ENCODE measurements at regions not wholly inside any gene's neighbourhood (a gene's known extent, or its start where the extent isn't known, plus 50 kb on each side); places are given as distances from the start of the nearest gene placed in this dataset.

- no peak overlapping the region for H2BK120ac ChIP-seq (ENCODE audit: low read depth, low read length)
- H2BK5ac ChIP-seq (ENCODE audit: low read length) = no peak overlapping the region
- no peak overlapping the region for H4K8ac ChIP-seq (ENCODE audit: low read depth, low read length)
- no peaks in the 10 kb centered on the region for H3K36me3 ChIP-seq (ENCODE audit: control insufficient read depth, insufficient read depth, low read length)
- DNase-seq = no peak
- no peaks in the 10 kb centered on the region for H3K79me2 ChIP-seq (ENCODE audit: control insufficient read depth, insufficient read depth, low read length)
- no peak overlapping the region for H3K4me3 ChIP-seq (ENCODE audit: low read length)
- no peak overlapping the region for H3K9ac ChIP-seq (ENCODE audit: low read length)
- no peak overlapping the region for H4K5ac ChIP-seq (ENCODE audit: low read length)
- no peak overlapping the region for H3K4ac ChIP-seq (ENCODE audit: low read depth, low read length)
- no peak overlapping the region for H3K56ac ChIP-seq (ENCODE audit: low read length)
- H3K18ac ChIP-seq (ENCODE audit: low read length) = no peak overlapping the region
- no peak overlapping the region for H3K23ac ChIP-seq (ENCODE audit: low read length)
- H3K79me1 ChIP-seq (ENCODE audit: low read length) = no peaks in the 10 kb centered on the region
- no peak overlapping the region for H2BK15ac ChIP-seq (replicated peaks; ENCODE audit: low read depth)
- no CpG with 5 or more reads among the region's 3 CpGs for WGBS (ENCODE audit: extremely low coverage, insufficient coverage, low lambda C conversion rate)
- H3K27ac ChIP-seq (ENCODE audit: low read depth, low read length) = no peak overlapping the region
- H3K27me3 ChIP-seq (ENCODE audit: insufficient read depth, low read length, poor library complexity) = no peaks in the 10 kb centered on the region
- H3K4me1 ChIP-seq (ENCODE audit: control insufficient read depth, low read depth, low read length) = no peaks in the 10 kb centered on the region
- H2AK5ac ChIP-seq (ENCODE audit: low read length) = no peak overlapping the region
- no peak overlapping the region for H3K4me2 ChIP-seq (ENCODE audit: low read length)
These were observed 79.6 kb upstream of the GC start for GRCh38 chr4:71863457-71863856.

GRCh38 chr4:71864380-71864779 lies 80.5 kb upstream of the GC start:
- Histone ChIP-seq H3K4me1 (ENCODE audit: control insufficient read depth, low read depth, low read length) (no peaks in the 10 kb centered on the region), H3K56ac (ENCODE audit: low read length) (no peak overlapping the region), H3K79me1 (ENCODE audit: low read length) (no peaks in the 10 kb centered on the region), H2AK5ac (ENCODE audit: low read length) (no peak overlapping the region), H2BK120ac (ENCODE audit: low read depth, low read length) (no peak overlapping the region), H2BK5ac (ENCODE audit: low read length) (no peak overlapping the region), H3K79me2 (ENCODE audit: control insufficient read depth, insufficient read depth, low read length) (no peaks in the 10 kb centered on the region), H3K27ac (ENCODE audit: low read depth, low read length) (no peak overlapping the region), H3K4ac (ENCODE audit: low read depth, low read length) (no peak overlapping the region), H3K9ac (ENCODE audit: low read length) (no peak overlapping the region), H3K36me3 (ENCODE audit: control insufficient read depth, insufficient read depth, low read length) (no peaks in the 10 kb centered on the region), H3K27me3 (ENCODE audit: insufficient read depth, low read length, poor library complexity) (no peaks in the 10 kb centered on the region), H3K18ac (ENCODE audit: low read length) (no peak overlapping the region), H2BK15ac (replicated peaks; ENCODE audit: low read depth) (no peak overlapping the region), H3K4me3 (ENCODE audit: low read length) (no peak overlapping the region), H4K5ac (ENCODE audit: low read length) (no peak overlapping the region), H3K23ac (ENCODE audit: low read length) (no peak overlapping the region), H4K8ac (ENCODE audit: low read depth, low read length) (no peak overlapping the region), H3K4me2 (ENCODE audit: low read length) (no peak overlapping the region)
- WGBS (ENCODE audit: extremely low coverage, insufficient coverage, low lambda C conversion rate) = no CpG with 5 or more reads among the region's 2 CpGs
- no peak for DNase-seq

- H3K4me3 ChIP-seq (ENCODE audit: low read length) = no peak overlapping the region
- no peak overlapping the region for H2BK120ac ChIP-seq (ENCODE audit: low read depth, low read length)
- H3K9ac ChIP-seq (ENCODE audit: low read length) = no peak overlapping the region
- H3K36me3 ChIP-seq (ENCODE audit: control insufficient read depth, insufficient read depth, low read length) = no peaks in the 10 kb centered on the region
- no peaks in the 10 kb centered on the region for H3K27me3 ChIP-seq (ENCODE audit: insufficient read depth, low read length, poor library complexity)
- H3K4ac ChIP-seq (ENCODE audit: low read depth, low read length) = no peak overlapping the region
- H4K5ac ChIP-seq (ENCODE audit: low read length) = no peak overlapping the region
- H3K4me2 ChIP-seq (ENCODE audit: low read length) = no peak overlapping the region
- no peak overlapping the region for H3K18ac ChIP-seq (ENCODE audit: low read length)
- no peak overlapping the region for H4K8ac ChIP-seq (ENCODE audit: low read depth, low read length)
- H3K4me1 ChIP-seq (ENCODE audit: control insufficient read depth, low read depth, low read length) = no peaks in the 10 kb centered on the region
- DNase-seq = no peak
- no CpG with 5 or more reads among the region's 4 CpGs for WGBS (ENCODE audit: extremely low coverage, insufficient coverage, low lambda C conversion rate)
- no peak overlapping the region for H2BK5ac ChIP-seq (ENCODE audit: low read length)
- no peak overlapping the region for H2AK5ac ChIP-seq (ENCODE audit: low read length)
- no peaks in the 10 kb centered on the region for H3K79me1 ChIP-seq (ENCODE audit: low read length)
- no peaks in the 10 kb centered on the region for H3K79me2 ChIP-seq (ENCODE audit: control insufficient read depth, insufficient read depth, low read length)
- no peak overlapping the region for H3K56ac ChIP-seq (ENCODE audit: low read length)
- H3K23ac ChIP-seq (ENCODE audit: low read length) = no peak overlapping the region
- H3K27ac ChIP-seq (ENCODE audit: low read depth, low read length) = no peak overlapping the region
- no peak overlapping the region for H2BK15ac ChIP-seq (replicated peaks; ENCODE audit: low read depth)
These were observed 82.5 kb upstream of the GC start for GRCh38 chr4:71866212-71866885.

GRCh38 chr4:71867598-71867997 lies 83.7 kb upstream of the GC start:
- Histone ChIP-seq H3K79me1 (ENCODE audit: low read length) (no peaks in the 10 kb centered on the region), H4K8ac (ENCODE audit: low read depth, low read length) (no peak overlapping the region), H2BK120ac (ENCODE audit: low read depth, low read length) (no peak overlapping the region), H3K4me2 (ENCODE audit: low read length) (no peak overlapping the region), H3K18ac (ENCODE audit: low read length) (no peak overlapping the region), H4K5ac (ENCODE audit: low read length) (no peak overlapping the region), H3K4me1 (ENCODE audit: control insufficient read depth, low read depth, low read length) (no peaks in the 10 kb centered on the region), H3K79me2 (ENCODE audit: control insufficient read depth, insufficient read depth, low read length) (no peaks in the 10 kb centered on the region), H3K56ac (ENCODE audit: low read length) (no peak overlapping the region), H3K27ac (ENCODE audit: low read depth, low read length) (no peak overlapping the region), H2BK5ac (ENCODE audit: low read length) (no peak overlapping the region), H2AK5ac (ENCODE audit: low read length) (no peak overlapping the region), H2BK15ac (replicated peaks; ENCODE audit: low read depth) (no peak overlapping the region), H3K4ac (ENCODE audit: low read depth, low read length) (no peak overlapping the region), H3K36me3 (ENCODE audit: control insufficient read depth, insufficient read depth, low read length) (no peaks in the 10 kb centered on the region), H3K9ac (ENCODE audit: low read length) (no peak overlapping the region), H3K27me3 (ENCODE audit: insufficient read depth, low read length, poor library complexity) (no peaks in the 10 kb centered on the region), H3K23ac (ENCODE audit: low read length) (no peak overlapping the region), H3K4me3 (ENCODE audit: low read length) (no peak overlapping the region)
- whole genome bisulfite sequencing (ENCODE audit: extremely low coverage, insufficient coverage, low lambda C conversion rate) = no CpG with 5 or more reads among the region's 1 CpG
- no peak for DNase-seq

GRCh38 chr4:71870456-71870855 lies 86.6 kb upstream of the GC start:
- no peak overlapping the region for H4K5ac ChIP-seq (ENCODE audit: low read length)
- no peak overlapping the region for H3K23ac ChIP-seq (ENCODE audit: low read length)
- no peak overlapping the region for H3K4me2 ChIP-seq (ENCODE audit: low read length)
- H3K4me1 ChIP-seq (ENCODE audit: control insufficient read depth, low read depth, low read length) = no peaks in the 10 kb centered on the region
- H2BK5ac ChIP-seq (ENCODE audit: low read length) = no peak overlapping the region
- no peak overlapping the region for H2BK120ac ChIP-seq (ENCODE audit: low read depth, low read length)
- no peaks in the 10 kb centered on the region for H3K36me3 ChIP-seq (ENCODE audit: control insufficient read depth, insufficient read depth, low read length)
- H3K4ac ChIP-seq (ENCODE audit: low read depth, low read length) = no peak overlapping the region
- no peaks in the 10 kb centered on the region for H3K79me2 ChIP-seq (ENCODE audit: control insufficient read depth, insufficient read depth, low read length)
- H3K56ac ChIP-seq (ENCODE audit: low read length) = no peak overlapping the region
- H3K79me1 ChIP-seq (ENCODE audit: low read length) = no peaks in the 10 kb centered on the region
- no peak overlapping the region for H3K18ac ChIP-seq (ENCODE audit: low read length)
- H3K27me3 ChIP-seq (ENCODE audit: insufficient read depth, low read length, poor library complexity) = no peaks in the 10 kb centered on the region
- no peak overlapping the region for H3K27ac ChIP-seq (ENCODE audit: low read depth, low read length)
- H3K9ac ChIP-seq (ENCODE audit: low read length) = no peak overlapping the region
- DNase-seq = no peak
- H4K8ac ChIP-seq (ENCODE audit: low read depth, low read length) = no peak overlapping the region
- no peak overlapping the region for H2AK5ac ChIP-seq (ENCODE audit: low read length)
- WGBS (ENCODE audit: extremely low coverage, insufficient coverage, low lambda C conversion rate) = no CpG with 5 or more reads among the region's 5 CpGs
- no peak overlapping the region for H3K4me3 ChIP-seq (ENCODE audit: low read length)
- H2BK15ac ChIP-seq (replicated peaks; ENCODE audit: low read depth) = no peak overlapping the region

GRCh38 chr4:71872221-71872620 lies 88.3 kb upstream of the GC start:
- Histone ChIP-seq H3K27ac (ENCODE audit: low read depth, low read length) (no peak overlapping the region), H3K4me3 (ENCODE audit: low read length) (no peak overlapping the region), H3K4ac (ENCODE audit: low read depth, low read length) (no peak overlapping the region), H2BK5ac (ENCODE audit: low read length) (no peak overlapping the region), H3K4me1 (ENCODE audit: control insufficient read depth, low read depth, low read length) (no peaks in the 10 kb centered on the region), H3K79me1 (ENCODE audit: low read length) (no peaks in the 10 kb centered on the region), H3K36me3 (ENCODE audit: control insufficient read depth, insufficient read depth, low read length) (no peaks in the 10 kb centered on the region), H3K9ac (ENCODE audit: low read length) (no peak overlapping the region), H4K8ac (ENCODE audit: low read depth, low read length) (no peak overlapping the region), H3K56ac (ENCODE audit: low read length) (no peak overlapping the region), H3K27me3 (ENCODE audit: insufficient read depth, low read length, poor library complexity) (no peaks in the 10 kb centered on the region), H2AK5ac (ENCODE audit: low read length) (no peak overlapping the region), H3K4me2 (ENCODE audit: low read length) (no peak overlapping the region), H3K23ac (ENCODE audit: low read length) (no peak overlapping the region), H3K79me2 (ENCODE audit: control insufficient read depth, insufficient read depth, low read length) (no peaks in the 10 kb centered on the region), H3K18ac (ENCODE audit: low read length) (no peak overlapping the region), H4K5ac (ENCODE audit: low read length) (no peak overlapping the region), H2BK120ac (ENCODE audit: low read depth, low read length) (no peak overlapping the region), H2BK15ac (replicated peaks; ENCODE audit: low read depth) (no peak overlapping the region)
- DNase-seq = no peak
- no CpG with 5 or more reads among the region's 4 CpGs for whole genome bisulfite sequencing (ENCODE audit: extremely low coverage, insufficient coverage, low lambda C conversion rate)

All from mesendoderm (in vitro differentiated cells).